Common myeloid progenitor, CD34-positive (primary cell): ENCODE measurements at regions not wholly inside any gene's neighbourhood (a gene's known extent, or its start where the extent isn't known, plus 50 kb on each side); places are given as distances from the start of the nearest gene placed in this dataset.

Source experiments
- CTCF ChIA-PET: fragments of 350-600 bp; sonication (Branson Sonifier 250); formaldehyde crosslinking; loops from one replicate; lab custom pipeline; 2021; ENCODE audit warnings: antibody characterized with exemption; lab: Charles Lee
- POLR2A ChIA-PET: fragments of 350-600 bp; sonication (Branson Sonifier 250); formaldehyde crosslinking; loops from one replicate; lab custom pipeline; 2021; ENCODE audit warnings: antibody characterized with exemption; lab: Charles Lee
- DNase-seq, 3 donors: peaks; one replicate each; pipeline versions ENCODE4 v3.0.0 to v3.0.0-alpha.2; 2013
- H3K27ac ChIP-seq, 2 experiments: 1 replicate in 1 of 2; 2 replicates in 1 of 2; pipeline ENCODE4 v1.7.0; 2013; ENCODE audit warnings: inconsistent platforms in 2 of 2, low read length in 2 of 2, mild to moderate bottlenecking in 2 of 2, low read depth in 1 of 2, moderate library complexity in 1 of 2; ENCODE audit not compliant: severe bottlenecking in 2 of 2, insufficient read depth in 1 of 2, poor library complexity in 1 of 2
- H3K27me3 ChIP-seq, 5 experiments: replicated peaks in 2 of 5; 1 replicate in 3 of 5; 2 replicates in 2 of 5; pipeline versions ENCODE4 v1.6.1 to v1.7.0; 2013; ENCODE audit warnings: low read length in 4 of 5, mild to moderate bottlenecking in 2 of 5, moderate library complexity in 2 of 5, inconsistent platforms in 1 of 5; ENCODE audit not compliant: insufficient read depth in 5 of 5, control insufficient read depth in 4 of 5
- H3K36me3 ChIP-seq, 4 experiments: 1 replicate in 2 of 4; 2 replicates in 2 of 4; pipeline versions ENCODE4 v1.6.1 to v1.7.0; 2013; ENCODE audit warnings: low read length in 3 of 4, control low read depth in 1 of 4, mild to moderate bottlenecking in 1 of 4; ENCODE audit not compliant: control insufficient read depth in 4 of 4, insufficient read depth in 4 of 4
- H3K4me1 ChIP-seq, 4 experiments: 1 replicate in 3 of 4; 2 replicates in 1 of 4; pipeline versions ENCODE4 v1.6.1 to v1.7.1; 2013; ENCODE audit warnings: low read length in 3 of 4, mild to moderate bottlenecking in 3 of 4, control low read depth in 1 of 4, inconsistent platforms in 1 of 4, moderate library complexity in 1 of 4; ENCODE audit not compliant: control insufficient read depth in 4 of 4, insufficient read depth in 4 of 4; ENCODE audit errors: control extremely low read depth in 1 of 4
- H3K4me3 ChIP-seq, 7 experiments: 1 replicate in 4 of 7; 2 replicates in 3 of 7; pipeline versions ENCODE4 v1.5.1 to v1.7.0; 2013; ENCODE audit warnings: mild to moderate bottlenecking in 7 of 7, low read length in 6 of 7, moderate library complexity in 6 of 7, inconsistent platforms in 2 of 7, low read depth in 2 of 7, control low read depth in 1 of 7; ENCODE audit not compliant: insufficient read depth in 4 of 7, control insufficient read depth in 1 of 7; ENCODE audit errors: extremely low read depth in 1 of 7
- H3K9me3 ChIP-seq, 5 experiments: 1 replicate in 4 of 5; 2 replicates in 1 of 5; pipeline versions ENCODE4 v1.6.1 to v1.7.1; 2013; ENCODE audit warnings: low read length in 4 of 5, mild to moderate bottlenecking in 2 of 5, inconsistent platforms in 1 of 5, low read depth in 1 of 5, moderate library complexity in 1 of 5; ENCODE audit not compliant: control insufficient read depth in 4 of 5, insufficient read depth in 2 of 5; ENCODE audit errors: control extremely low read depth in 1 of 5
- WGBS: methylation state at CpG from one replicate; pipeline ENCODE4 v1.1.5; 2013; ENCODE audit not compliant: insufficient coverage; 5-methylcytosine and 5-hydroxymethylcytosine counted together

GRCh38 chr2:17068021-17068420, 402.4 kb upstream of the CYRIA start:
- WGBS, result 96% methylated on average over 2 of the region's 4 CpGs
- H3K4me3 ChIP-seq, result no peak overlapping the region
- peaks cover 0 to 8% (median 4%) of the 10 kb centered on the region in 5 experiments for H3K9me3 ChIP-seq
- no peak for DNase-seq
- no peak overlapping the region for H3K27ac ChIP-seq
- CTCF ChIA-PET, result no interaction called here
- H3K27me3 ChIP-seq, result no peaks in the 10 kb centered on the region
- H3K36me3 ChIP-seq, result no peaks in the 10 kb centered on the region
- no peaks in the 10 kb centered on the region for H3K4me1 ChIP-seq
- POLR2A ChIA-PET, result no interaction called here

DNA sequence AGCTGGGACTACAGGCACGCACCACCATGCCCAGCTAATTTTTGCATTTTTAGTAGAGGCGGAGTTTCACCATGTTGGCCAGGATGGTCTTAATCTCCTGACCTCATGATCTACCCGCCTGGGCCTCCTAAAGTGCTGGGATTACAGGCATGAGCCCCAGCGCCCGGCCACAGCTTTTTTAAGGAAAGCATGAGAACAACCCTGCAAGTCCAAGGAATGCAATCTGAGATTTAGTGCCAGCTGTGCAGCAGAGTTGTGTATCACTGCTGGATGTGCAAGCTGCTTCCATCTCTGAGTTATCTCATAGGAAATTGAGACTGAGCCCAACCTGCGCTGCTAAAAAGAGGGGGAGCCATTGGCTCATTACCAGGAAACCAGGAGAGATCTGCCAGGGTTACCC, 399.9 kb upstream of the CYRIA start:
- no peak overlapping the region for H3K27ac ChIP-seq
- CTCF ChIA-PET, result no interaction called here
- peaks cover 0 to 2% (median 0%) of the 10 kb centered on the region in 5 experiments for H3K9me3 ChIP-seq
- no peaks in the 10 kb centered on the region for H3K36me3 ChIP-seq
- POLR2A ChIA-PET, result no interaction called here
- 81% methylated on average over 6 of the region's 6 CpGs for WGBS
- H3K4me1 ChIP-seq, result no peaks in the 10 kb centered on the region
- no peak for DNase-seq
- H3K27me3 ChIP-seq, result no peaks in the 10 kb centered on the region
- no peak overlapping the region for H3K4me3 ChIP-seq

- no peak for DNase-seq
- CTCF ChIA-PET, result interaction anchor here (0.8 to 1.2 kb wide), 2 partner anchors 9 to 23 kb away, joined by 3 read pairs; no protein-coding TSS in a partner anchor
- WGBS, result no CpG with 5 or more reads among the region's 2 CpGs
Observed at GRCh38 chr2:17061028-17061427, 395.4 kb upstream of the CYRIA start.

GRCh38 chr2:17059458-17059857, 393.8 kb upstream of the CYRIA start:
- POLR2A ChIA-PET, result no interaction called here
- H3K27me3 ChIP-seq, result no peaks in the 10 kb centered on the region
- no peaks in the 10 kb centered on the region for H3K9me3 ChIP-seq
- no peak overlapping the region for H3K4me3 ChIP-seq
- peaks cover 0 to 2% (median 0%) of the 10 kb centered on the region in 4 experiments for H3K4me1 ChIP-seq
- no peaks in the 10 kb centered on the region for H3K36me3 ChIP-seq
- CTCF ChIA-PET, result interaction anchor here (0.9 kb wide), 1 partner anchor 88 kb away, joined by 5 read pairs; no protein-coding TSS in a partner anchor
- no peak overlapping the region for H3K27ac ChIP-seq
- WGBS, result 67% methylated on average over 1 of the region's 1 CpG
- DNase-seq, result peak; percentile 6 to 64 (median 47)

More at GRCh38 chr2:17061028-17061427, 395.4 kb upstream of the CYRIA start:
- Histone ChIP-seq H3K27me3 (no peaks in the 10 kb centered on the region), H3K27ac (no peak overlapping the region), H3K4me3 (no peak overlapping the region), H3K9me3 (peaks cover 0 to 2% (median 0%) of the 10 kb centered on the region in 5 experiments), H3K36me3 (no peaks in the 10 kb centered on the region), H3K4me1 (peaks cover 0 to 2% (median 0%) of the 10 kb centered on the region in 4 experiments)
- POLR2A ChIA-PET, result no interaction called here

- no peak for DNase-seq
- H3K9me3 ChIP-seq, result no peaks in the 10 kb centered on the region
- 88% methylated on average over 2 of the region's 3 CpGs for WGBS
- H3K4me3 ChIP-seq, result no peak overlapping the region
- CTCF ChIA-PET, result interaction anchor here (0.9 kb wide), 1 partner anchor 88 kb away, joined by 5 read pairs; no protein-coding TSS in a partner anchor
- H3K4me1 ChIP-seq, result peaks cover 0 to 2% (median 0%) of the 10 kb centered on the region in 4 experiments
- POLR2A ChIA-PET, result no interaction called here
- no peak overlapping the region for H3K27ac ChIP-seq
- no peaks in the 10 kb centered on the region for H3K27me3 ChIP-seq
- H3K36me3 ChIP-seq, result no peaks in the 10 kb centered on the region
Observed at GRCh38 chr2:17058772-17059402, 393.3 kb upstream of the CYRIA start.

DNA sequence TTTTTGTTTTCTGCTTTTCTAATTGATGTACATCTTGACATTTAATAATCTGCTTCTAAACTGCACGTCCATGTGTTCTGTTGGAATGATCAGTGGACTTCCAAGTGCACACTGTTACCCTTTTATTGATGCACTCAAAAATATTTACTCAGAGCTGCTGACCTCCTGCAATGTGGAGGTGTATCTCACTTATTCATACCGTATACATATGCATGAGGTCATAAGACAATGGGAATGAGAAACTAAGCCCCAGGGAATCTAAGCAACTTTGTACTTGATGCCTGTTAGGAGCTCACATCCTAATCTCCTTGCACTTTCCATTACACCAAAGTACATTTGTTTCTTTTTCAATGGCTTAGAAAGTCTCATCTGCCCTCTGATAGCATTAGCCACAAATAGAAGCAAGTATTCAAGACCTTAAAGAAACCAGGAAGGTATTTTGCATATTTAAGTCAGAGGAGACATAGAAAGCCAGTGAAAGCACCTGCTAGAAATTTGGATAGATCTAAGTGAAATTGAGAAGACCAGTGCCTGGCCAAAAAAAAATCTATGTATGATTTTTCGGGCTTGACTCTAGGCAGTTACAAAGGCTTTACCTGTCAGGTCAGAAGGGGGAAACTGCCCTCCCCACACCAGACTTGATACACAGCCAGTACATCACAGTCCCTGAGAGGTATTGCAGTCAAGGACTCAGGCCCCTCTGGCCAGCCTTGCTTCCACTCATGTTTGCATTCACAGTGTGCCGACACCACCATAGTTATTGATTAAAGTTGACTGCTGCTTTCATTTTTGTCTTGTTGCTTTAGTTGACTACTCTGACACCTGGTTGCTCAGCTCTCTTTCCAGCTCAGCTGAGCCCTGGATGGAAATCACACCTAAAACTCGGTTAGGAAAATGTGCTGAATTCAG, 391.7 kb upstream of the CYRIA start:
- no peaks in the 10 kb centered on the region for H3K36me3 ChIP-seq
- H3K4me1 ChIP-seq, result peaks cover 0 to 5% (median 2%) of the 10 kb centered on the region in 4 experiments
- POLR2A ChIA-PET, result no interaction called here
- WGBS, result 100% methylated on average over 2 of the region's 5 CpGs
- CTCF ChIA-PET, result no interaction called here
- no peak for DNase-seq
- no peak overlapping the region for H3K4me3 ChIP-seq
- H3K9me3 ChIP-seq, result no peaks in the 10 kb centered on the region
- no peak overlapping the region for H3K27ac ChIP-seq
- no peaks in the 10 kb centered on the region for H3K27me3 ChIP-seq

DNA sequence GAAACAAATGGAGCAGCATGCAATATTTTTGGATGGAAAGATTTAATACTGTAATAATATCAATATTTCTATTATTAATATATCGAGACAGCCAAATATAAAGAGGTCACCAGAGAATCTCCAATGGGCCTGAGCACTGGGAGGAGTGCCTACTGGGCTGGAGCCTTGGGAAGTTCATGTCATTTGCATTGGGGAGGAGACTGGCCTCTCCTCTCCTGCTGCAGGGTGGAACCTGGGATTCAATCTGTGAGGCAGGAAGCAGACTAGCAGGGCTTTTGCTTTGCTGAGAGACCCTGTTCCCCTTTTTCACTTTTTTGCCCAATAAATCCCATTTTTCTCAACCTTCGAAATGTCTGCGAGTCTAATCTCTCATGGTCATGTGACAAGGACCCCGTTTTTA, 390.6 kb upstream of the CYRIA start:
- DNase-seq, result no peak
- 33% methylated on average over 1 of the region's 4 CpGs for WGBS
- Histone ChIP-seq H3K4me3 (no peak overlapping the region), H3K36me3 (no peaks in the 10 kb centered on the region), H3K27ac (no peak overlapping the region), H3K9me3 (no peaks in the 10 kb centered on the region), H3K27me3 (no peaks in the 10 kb centered on the region), H3K4me1 (peaks cover 0 to 8% (median 6%) of the 10 kb centered on the region in 4 experiments)
- ChIA-PET CTCF (no interaction called here), POLR2A (no interaction called here)
